Brain microvascular endothelial cell (primary cell): ENCODE measurements at regions not wholly inside any gene's neighbourhood (a gene's known extent, or its start where the extent isn't known, plus 50 kb on each side); places are given as distances from the start of the nearest gene placed in this dataset.

Experiments used
- DNase-seq: peaks from one replicate; pipeline ENCODE4 v3.0.0-alpha.2; 2020
- H3K27ac ChIP-seq: fragments of 250-450 bp; sonication (Bioruptor Pico); 2 replicates; pipeline ENCODE4 v1.5.1; 2020; ENCODE audit warnings: mild to moderate bottlenecking, moderate library complexity
- H3K27me3 ChIP-seq: fragments of 250-450 bp; sonication (Bioruptor Pico); replicated peaks from 2 replicates; pipeline ENCODE4 v1.5.1; 2020; ENCODE audit warnings: mild to moderate bottlenecking
- H3K36me3 ChIP-seq: fragments of 250-450 bp; sonication (Bioruptor Pico); replicated peaks from 2 replicates; pipeline ENCODE4 v1.5.1; 2020; ENCODE audit warnings: mild to moderate bottlenecking
- H3K4me3 ChIP-seq: 2 replicates; pipeline ENCODE4 v1.5.1; 2011; ENCODE audit warnings: low read depth, mild to moderate bottlenecking, control low read depth, low read length, moderate library complexity
- CTCF ChIP-seq: IDR thresholded peaks from 2 replicates; pipeline ENCODE4 v1.5.1; 2011; ENCODE audit warnings: low read depth, mild to moderate bottlenecking, moderate library complexity, low read length, control low read depth, inconsistent platforms; ENCODE audit errors: missing control alignments
- in situ Hi-C: cut with HindIII; loops from 2 replicates; pipeline ENCODE4 v1.10.0; 2017; ENCODE audit warnings: low sequenced_read_pairs, low pct_ligation_motif_present

GRCh38 chr11:76282172-76282571 is 75.9 kb upstream of the WNT11 start:
- H3K36me3 ChIP-seq = no peaks in the 10 kb centered on the region
- TF ChIP-seq CTCF = no peak
- peaks cover 2% of the 10 kb centered on the region for H3K27me3 ChIP-seq
- no peak overlapping the region for H3K27ac ChIP-seq
- in situ Hi-C loops = no loop called here
- no peak for DNase-seq
- H3K4me3 ChIP-seq = no peak overlapping the region

DNA sequence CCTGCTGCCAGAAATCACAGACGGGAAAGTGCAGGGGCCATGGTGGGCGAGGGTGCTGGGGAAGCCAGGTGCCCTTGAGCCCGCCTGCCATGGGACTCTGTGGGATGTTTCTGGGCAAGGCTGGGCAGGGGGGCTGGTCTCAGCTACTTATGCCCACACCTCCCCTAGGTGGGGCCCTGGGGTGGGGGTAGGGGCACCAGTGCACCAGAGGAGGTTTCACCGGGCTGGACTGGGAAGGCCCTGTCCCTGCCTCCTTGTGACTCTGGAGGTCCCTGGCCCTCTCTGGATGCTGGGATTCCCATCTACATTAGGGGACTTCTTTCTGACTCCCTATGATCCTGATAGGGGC is 75.2 kb upstream of the WNT11 start:
- Histone ChIP-seq H3K27ac (no peak overlapping the region), H3K27me3 (peaks cover 2% of the 10 kb centered on the region), H3K4me3 (no peak overlapping the region), H3K36me3 (no peaks in the 10 kb centered on the region)
- TF ChIP-seq CTCF = no peak
- no peak for DNase-seq
- in situ Hi-C loops = no loop called here

- in situ Hi-C loops = no loop called here
- peaks cover 2% of the 10 kb centered on the region for H3K27me3 ChIP-seq
- no peak for TF ChIP-seq CTCF
- H3K4me3 ChIP-seq = no peak overlapping the region
- no peak overlapping the region for H3K27ac ChIP-seq
- no peak for DNase-seq
- H3K36me3 ChIP-seq = no peaks in the 10 kb centered on the region
Measured at GRCh38 chr11:76280882-76281557, 74.7 kb upstream of the WNT11 start.

GRCh38 chr11:76280151-76280881 is 74.0 kb upstream of the WNT11 start:
- Histone ChIP-seq H3K27me3 (peaks cover 1% of the 10 kb centered on the region), H3K27ac (no peak overlapping the region), H3K4me3 (no peak overlapping the region), H3K36me3 (no peaks in the 10 kb centered on the region)
- in situ Hi-C loops = no loop called here
- TF ChIP-seq CTCF = no peak
- DNase-seq = no peak

DNA sequence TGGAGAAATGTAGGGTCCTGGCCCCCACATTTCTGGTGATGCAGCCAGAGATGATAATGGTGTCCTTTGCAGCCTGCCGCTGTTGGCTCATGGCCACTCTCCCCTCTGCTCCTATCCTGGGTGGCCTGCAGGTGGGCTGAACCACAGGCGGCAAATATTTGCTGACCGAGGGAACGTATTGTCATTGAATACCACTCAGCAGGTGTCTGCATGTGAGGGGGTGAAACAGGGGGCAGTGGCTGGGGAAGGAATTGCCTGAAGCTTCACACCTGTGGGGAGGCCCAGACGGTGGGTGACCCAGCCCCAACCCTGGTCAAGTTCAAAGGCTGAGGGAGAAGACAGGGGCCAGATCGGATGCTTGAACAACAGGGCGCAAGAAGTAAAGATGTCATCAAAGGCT is 73.3 kb upstream of the WNT11 start:
- no peak for TF ChIP-seq CTCF
- DNase-seq = no peak
- H3K36me3 ChIP-seq = no peaks in the 10 kb centered on the region
- H3K27ac ChIP-seq = no peak overlapping the region
- in situ Hi-C loops = no loop called here
- H3K27me3 ChIP-seq = no peaks in the 10 kb centered on the region
- H3K4me3 ChIP-seq = no peak overlapping the region

GRCh38 chr11:76279038-76279437 is 72.7 kb upstream of the WNT11 start:
- Histone ChIP-seq H3K27me3 (no peaks in the 10 kb centered on the region), H3K4me3 (no peak overlapping the region), H3K36me3 (no peaks in the 10 kb centered on the region), H3K27ac (no peak overlapping the region)
- no peak for TF ChIP-seq CTCF
- in situ Hi-C loops = no loop called here
- DNase-seq = no peak
